GM08714 (cell line): ENCODE measurements at regions not wholly inside any gene's neighbourhood (a gene's known extent, or its start where the extent isn't known, plus 50 kb on each side); places are given as distances from the start of the nearest gene placed in this dataset.

Experiments used
- H3K4me3 ChIP-seq: fragments of 200-500 bp; sonication (Bioruptor generic); 2 replicates; pipeline ENCODE4 v1.5.1; 2014; ENCODE audit warnings: mild to moderate bottlenecking, low read length, inconsistent platforms
- ZNF274 ChIP-seq: IDR thresholded peaks from 2 replicates; pipeline ENCODE4 v1.6.1; 2012; ENCODE audit warnings: mild to moderate bottlenecking, low read depth, low read length

DNA sequence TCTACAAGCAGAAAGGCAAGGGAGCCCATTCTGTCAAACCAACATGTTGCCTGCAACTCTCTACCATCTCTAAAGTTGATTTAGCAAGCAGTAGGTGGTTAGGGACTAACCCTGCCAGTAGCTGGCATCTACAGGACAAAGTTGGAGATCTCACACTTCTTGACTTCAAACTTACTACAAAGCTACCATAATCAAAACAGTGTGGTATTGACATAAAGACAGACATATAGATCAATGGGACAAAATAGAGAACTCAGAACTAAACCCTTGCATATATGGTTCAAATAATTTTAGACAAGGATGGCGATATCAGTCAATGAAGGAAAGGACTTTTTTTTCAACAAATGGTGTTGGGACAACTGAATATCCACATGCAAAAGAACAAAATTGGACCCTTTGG, 84.9 kb downstream of the MAP3K8 start:
- no peak for TF ChIP-seq ZNF274
- no peak overlapping the region for H3K4me3 ChIP-seq
